CD8-positive, alpha-beta memory T cell (primary cell): ENCODE measurements at regions not wholly inside any gene's neighbourhood (a gene's known extent, or its start where the extent isn't known, plus 50 kb on each side); places are given as distances from the start of the nearest gene placed in this dataset.

Experiments used
- CTCF ChIA-PET: fragments of 350-600 bp; sonication (Branson Sonifier 250); formaldehyde crosslinking; loops from one replicate; lab custom pipeline; 2021; ENCODE audit warnings: antibody characterized with exemption; lab: Charles Lee
- POLR2A ChIA-PET: fragments of 350-600 bp; sonication (Branson Sonifier 250); formaldehyde crosslinking; loops from one replicate; lab custom pipeline; 2021; ENCODE audit warnings: antibody characterized with exemption; lab: Charles Lee
- DNase-seq, 5 donors: peaks; one replicate each; pipeline versions ENCODE4 v3.0.0 to v3.0.0-alpha.2; 2020 to 2022; ENCODE audit warnings: mixed read lengths in 1 of 5
- H3K27ac ChIP-seq: one replicate; pipeline ENCODE4 v1.7.0; 2013; ENCODE audit warnings: low read depth, mild to moderate bottlenecking, low read length, moderate library complexity
- H3K27me3 ChIP-seq: 2 replicates; pipeline ENCODE4 v1.7.0; 2013; ENCODE audit warnings: low read length, mild to moderate bottlenecking; ENCODE audit not compliant: insufficient read depth, poor library complexity, severe bottlenecking
- H3K36me3 ChIP-seq: 2 replicates; pipeline ENCODE4 v1.7.0; 2013; ENCODE audit warnings: mild to moderate bottlenecking, low read length, moderate library complexity; ENCODE audit not compliant: insufficient read depth
- H3K4me1 ChIP-seq: 2 replicates; pipeline ENCODE4 v1.7.0; 2013; ENCODE audit warnings: mild to moderate bottlenecking, low read length, moderate library complexity; ENCODE audit not compliant: insufficient read depth
- H3K4me3 ChIP-seq: 2 replicates; pipeline ENCODE4 v1.7.0; 2013; ENCODE audit warnings: mild to moderate bottlenecking, low read length
- H3K9me3 ChIP-seq: 2 replicates; pipeline ENCODE4 v1.7.0; 2013; ENCODE audit warnings: mild to moderate bottlenecking, low read length
- H3K27ac Mint-ChIP-seq, 8 donors: one replicate each; pipeline ENCODE4 v1.8.0; 2020 to 2021; ENCODE audit warnings: mixed read lengths in 8 of 8, mild to moderate bottlenecking in 6 of 8, inconsistent platforms in 3 of 8, moderate library complexity in 3 of 8
- H3K27me3 Mint-ChIP-seq, 2 donors: one replicate each; pipeline ENCODE4 v1.8.0; 2020 to 2021; ENCODE audit warnings: mixed read lengths in 2 of 2, mild to moderate bottlenecking in 1 of 2, moderate library complexity in 1 of 2
- H3K36me3 Mint-ChIP-seq, 3 donors: one replicate each; pipeline ENCODE4 v1.8.0; 2020 to 2021; ENCODE audit warnings: mixed read lengths in 3 of 3, inconsistent platforms in 1 of 3, mild to moderate bottlenecking in 1 of 3
- H3K4me1 Mint-ChIP-seq, 3 donors: one replicate each; pipeline ENCODE4 v1.8.0; 2020 to 2021; ENCODE audit warnings: mixed read lengths in 3 of 3, inconsistent platforms in 1 of 3, mild to moderate bottlenecking in 1 of 3
- H3K4me3 Mint-ChIP-seq, 7 donors: one replicate each; pipeline ENCODE4 v1.8.0; 2020 to 2021; ENCODE audit warnings: mixed read lengths in 7 of 7, mild to moderate bottlenecking in 6 of 7, moderate library complexity in 4 of 7, inconsistent platforms in 2 of 7
- H3K9me3 Mint-ChIP-seq, 5 donors: one replicate each; pipeline ENCODE4 v1.8.0; 2020 to 2022; ENCODE audit warnings: mixed read lengths in 5 of 5, mild to moderate bottlenecking in 3 of 5, moderate library complexity in 2 of 5, inconsistent platforms in 1 of 5

DNA sequence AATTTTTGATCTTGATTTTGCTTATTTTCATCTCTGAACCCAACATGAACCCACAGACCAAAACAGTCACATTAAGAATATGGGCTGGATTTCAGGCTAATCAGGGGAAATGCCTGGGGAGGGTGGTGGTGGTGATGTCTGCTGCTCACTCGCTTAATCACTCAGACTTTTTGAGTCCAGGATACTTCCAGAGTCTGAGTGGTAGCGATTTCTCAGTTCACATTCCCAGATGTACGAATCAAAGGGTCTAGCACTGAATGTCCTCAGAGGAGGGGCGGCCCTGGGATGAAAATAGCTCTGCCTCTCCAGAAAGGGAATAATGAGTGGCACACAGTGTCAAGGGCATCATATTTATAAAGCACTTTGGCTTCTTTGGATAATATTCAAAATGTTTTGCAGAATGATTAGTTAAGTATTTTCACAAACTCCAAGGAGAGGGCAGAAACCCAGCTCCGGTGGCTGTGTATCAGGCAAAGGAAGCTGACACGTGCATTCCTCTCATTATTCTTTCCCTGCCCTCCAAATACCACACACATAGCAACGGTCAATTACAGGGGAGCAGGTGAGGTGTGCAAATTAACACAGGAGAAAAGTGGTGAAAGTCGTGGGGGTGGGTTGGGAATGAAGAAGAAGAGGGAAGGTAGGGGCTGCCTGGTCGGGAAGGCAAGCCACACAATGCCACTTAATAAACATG, 345.2 kb upstream of the RSPO3 start:
- peaks cover 0 to 2% (median 0%) of the 10 kb centered on the region in 5 donors for H3K9me3 Mint-ChIP-seq
- no peak overlapping the region for H3K4me3 Mint-ChIP-seq
- Histone ChIP-seq H3K27me3 (no peaks in the 10 kb centered on the region), H3K4me3 (no peak overlapping the region), H3K9me3 (no peaks in the 10 kb centered on the region), H3K4me1 (no peaks in the 10 kb centered on the region), H3K27ac (no peak overlapping the region), H3K36me3 (no peaks in the 10 kb centered on the region)
- H3K27me3 Mint-ChIP-seq, result no peaks in the 10 kb centered on the region
- DNase-seq, result no peak
- CTCF ChIA-PET, result no interaction called here
- POLR2A ChIA-PET, result no interaction called here
- H3K4me1 Mint-ChIP-seq, result no peaks in the 10 kb centered on the region
- no peak overlapping the region for H3K27ac Mint-ChIP-seq
- H3K36me3 Mint-ChIP-seq, result no peaks in the 10 kb centered on the region

DNA sequence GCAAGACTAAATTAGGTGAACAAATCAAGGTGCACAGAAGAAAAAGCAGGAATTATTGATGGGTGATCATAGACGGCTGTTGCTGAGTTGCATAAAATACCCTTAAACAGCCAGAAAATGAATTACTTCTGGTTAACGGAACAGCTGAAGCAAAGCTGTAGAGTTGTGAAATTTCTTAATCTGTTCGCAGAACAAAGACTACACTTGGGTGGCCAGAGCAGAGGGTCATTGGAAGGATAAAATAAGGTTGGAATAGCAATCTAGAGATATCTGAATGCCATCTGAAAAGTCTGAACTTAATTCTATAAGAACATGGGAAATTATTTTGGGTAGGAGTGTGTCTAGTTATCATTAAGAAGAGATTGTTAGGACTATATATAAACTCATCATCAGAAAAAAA, 339.1 kb upstream of the RSPO3 start:
- no peaks in the 10 kb centered on the region for H3K4me1 ChIP-seq
- Mint-ChIP-seq H3K9me3 (peaks cover 0 to 2% (median 0%) of the 10 kb centered on the region in 5 donors), H3K36me3 (no peaks in the 10 kb centered on the region), H3K27ac (no peak overlapping the region), H3K4me1 (no peaks in the 10 kb centered on the region), H3K27me3 (no peaks in the 10 kb centered on the region), H3K4me3 (no peak overlapping the region)
- no peak for DNase-seq
- no peaks in the 10 kb centered on the region for H3K9me3 ChIP-seq
- H3K27me3 ChIP-seq, result no peaks in the 10 kb centered on the region
- H3K4me3 ChIP-seq, result no peak overlapping the region
- H3K36me3 ChIP-seq, result no peaks in the 10 kb centered on the region
- ChIA-PET CTCF (no interaction called here), POLR2A (no interaction called here)
- H3K27ac ChIP-seq, result no peak overlapping the region

GRCh38 chr6:126781582-126781981, 336.9 kb upstream of the RSPO3 start:
- Mint-ChIP-seq H3K4me1 (no peaks in the 10 kb centered on the region), H3K9me3 (no peaks in the 10 kb centered on the region), H3K4me3 (no peak overlapping the region), H3K36me3 (no peaks in the 10 kb centered on the region), H3K27me3 (no peaks in the 10 kb centered on the region), H3K27ac (no peak overlapping the region)
- Histone ChIP-seq H3K4me1 (no peaks in the 10 kb centered on the region), H3K27me3 (no peaks in the 10 kb centered on the region), H3K36me3 (no peaks in the 10 kb centered on the region), H3K27ac (no peak overlapping the region), H3K4me3 (no peak overlapping the region), H3K9me3 (no peaks in the 10 kb centered on the region)
- ChIA-PET POLR2A (no interaction called here), CTCF (no interaction called here)
- no peak for DNase-seq

- no peaks in the 10 kb centered on the region for H3K9me3 Mint-ChIP-seq
- H3K36me3 ChIP-seq, result no peaks in the 10 kb centered on the region
Observed at GRCh38 chr6:126784161-126784790, 334.2 kb upstream of the RSPO3 start.

DNA sequence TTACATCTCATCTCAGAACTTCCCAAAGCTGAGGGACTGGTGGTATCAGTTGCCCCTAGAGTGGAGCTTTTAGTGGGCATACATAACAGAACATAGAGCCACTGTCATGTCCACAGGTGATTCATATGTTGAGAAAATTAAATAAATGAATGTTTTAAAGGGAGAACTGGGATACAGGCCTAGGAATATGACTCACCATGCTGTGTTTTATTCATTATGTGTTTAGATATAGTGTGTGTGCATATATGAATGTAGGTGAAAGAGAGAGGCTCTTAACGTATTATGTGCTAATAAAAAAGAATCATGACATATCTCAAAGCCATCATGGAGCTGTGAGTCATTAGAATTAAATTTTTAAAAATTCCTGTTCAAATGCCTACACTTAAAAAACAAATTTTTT, 332.2 kb upstream of the RSPO3 start:
- H3K27me3 Mint-ChIP-seq, result no peaks in the 10 kb centered on the region
- no peaks in the 10 kb centered on the region for H3K4me1 Mint-ChIP-seq
- POLR2A ChIA-PET, result no interaction called here
- H3K9me3 ChIP-seq, result no peaks in the 10 kb centered on the region
- CTCF ChIA-PET, result no interaction called here
- no peak for DNase-seq
- H3K27me3 ChIP-seq, result no peaks in the 10 kb centered on the region
- no peaks in the 10 kb centered on the region for H3K36me3 Mint-ChIP-seq
- no peak overlapping the region for H3K27ac Mint-ChIP-seq
- H3K9me3 Mint-ChIP-seq, result peaks cover 0 to 3% (median 0%) of the 10 kb centered on the region in 5 donors
- H3K4me3 ChIP-seq, result no peak overlapping the region
- no peaks in the 10 kb centered on the region for H3K36me3 ChIP-seq
- H3K4me1 ChIP-seq, result no peaks in the 10 kb centered on the region
- H3K27ac ChIP-seq, result no peak overlapping the region
- H3K4me3 Mint-ChIP-seq, result no peak overlapping the region

More at GRCh38 chr6:126784161-126784790, 334.2 kb upstream of the RSPO3 start:
- Mint-ChIP-seq H3K4me1 (no peaks in the 10 kb centered on the region), H3K27ac (no peak overlapping the region), H3K27me3 (no peaks in the 10 kb centered on the region), H3K36me3 (no peaks in the 10 kb centered on the region), H3K4me3 (no peak overlapping the region)
- no peak for DNase-seq
- H3K27me3 ChIP-seq, result no peaks in the 10 kb centered on the region
- H3K4me3 ChIP-seq, result no peak overlapping the region
- no peaks in the 10 kb centered on the region for H3K4me1 ChIP-seq
- no peak overlapping the region for H3K27ac ChIP-seq
- ChIA-PET CTCF (no interaction called here), POLR2A (no interaction called here)
- no peaks in the 10 kb centered on the region for H3K9me3 ChIP-seq

- Mint-ChIP-seq H3K4me3 (no peak overlapping the region), H3K36me3 (no peaks in the 10 kb centered on the region), H3K9me3 (peaks cover 0 to 3% (median 0%) of the 10 kb centered on the region in 5 donors), H3K27me3 (no peaks in the 10 kb centered on the region), H3K4me1 (no peaks in the 10 kb centered on the region), H3K27ac (no peak overlapping the region)
- no peak overlapping the region for H3K4me3 ChIP-seq
- CTCF ChIA-PET, result no interaction called here
- no peak overlapping the region for H3K27ac ChIP-seq
- H3K4me1 ChIP-seq, result no peaks in the 10 kb centered on the region
- no peaks in the 10 kb centered on the region for H3K9me3 ChIP-seq
- no peak for DNase-seq
- POLR2A ChIA-PET, result no interaction called here
- H3K36me3 ChIP-seq, result no peaks in the 10 kb centered on the region
- no peaks in the 10 kb centered on the region for H3K27me3 ChIP-seq
Observed at GRCh38 chr6:126787635-126788034, 330.8 kb upstream of the RSPO3 start.

GRCh38 chr6:126788861-126789365, 329.6 kb upstream of the RSPO3 start:
- no peak overlapping the region for H3K4me3 Mint-ChIP-seq
- POLR2A ChIA-PET, result no interaction called here

GRCh38 chr6:126792340-126793085, 326.0 kb upstream of the RSPO3 start:
- H3K27me3 ChIP-seq, result no peaks in the 10 kb centered on the region
- CTCF ChIA-PET, result no interaction called here
- POLR2A ChIA-PET, result no interaction called here
- H3K4me1 ChIP-seq, result no peaks in the 10 kb centered on the region
- Mint-ChIP-seq H3K9me3 (peaks cover 0 to 3% (median 0%) of the 10 kb centered on the region in 5 donors), H3K27me3 (no peaks in the 10 kb centered on the region), H3K4me3 (no peak overlapping the region), H3K4me1 (no peaks in the 10 kb centered on the region), H3K36me3 (no peaks in the 10 kb centered on the region), H3K27ac (peak overlapping the region in 1 of 8 donors; percentile 64)
- no peaks in the 10 kb centered on the region for H3K9me3 ChIP-seq
- no peak overlapping the region for H3K4me3 ChIP-seq
- no peaks in the 10 kb centered on the region for H3K36me3 ChIP-seq
- no peak for DNase-seq
- H3K27ac ChIP-seq, result no peak overlapping the region

More at GRCh38 chr6:126788861-126789365, 329.6 kb upstream of the RSPO3 start:
- Mint-ChIP-seq H3K36me3 (no peaks in the 10 kb centered on the region), H3K9me3 (peaks cover 0 to 3% (median 0%) of the 10 kb centered on the region in 5 donors), H3K27me3 (no peaks in the 10 kb centered on the region), H3K4me1 (no peaks in the 10 kb centered on the region), H3K27ac (no peak overlapping the region)
- H3K4me1 ChIP-seq, result no peaks in the 10 kb centered on the region
- no peak overlapping the region for H3K27ac ChIP-seq
- H3K27me3 ChIP-seq, result no peaks in the 10 kb centered on the region
- DNase-seq, result no peak
- CTCF ChIA-PET, result no interaction called here
- no peaks in the 10 kb centered on the region for H3K9me3 ChIP-seq
- H3K4me3 ChIP-seq, result no peak overlapping the region
- H3K36me3 ChIP-seq, result no peaks in the 10 kb centered on the region
